Tibial nerve (tissue), 4 donors: ENCODE measurements at regions not wholly inside any gene's neighbourhood (a gene's known extent, or its start where the extent isn't known, plus 50 kb on each side); places are given as distances from the start of the nearest gene placed in this dataset.
"Not testable (repeated sequence)": the region's sequence is repeated elsewhere in the genome, so short reads cannot be mapped to it uniquely, and the experiment has no call there.

Experiments used
- DNase-seq, 2 donors: peaks; one replicate each; pipeline ENCODE4 v3.0.0-alpha.2; 2019; ENCODE audit warnings: low spot score in 2 of 2
- H3K27ac ChIP-seq, 4 donors: fragments of 200-600 bp; sonication (generic) in 3 of 4; one replicate each; pipeline ENCODE4 v1.5.1; 2017 to 2019; ENCODE audit warnings: mild to moderate bottlenecking in 1 of 4
- H3K27me3 ChIP-seq, 2 donors: fragments of 200-600 bp; sonication (generic) in 1 of 2; one replicate each; pipeline versions ENCODE4 v1.5.1 to v1.6.0; 2017 to 2019
- H3K36me3 ChIP-seq, 3 donors: fragments of 200-600 bp; sonication (generic); one replicate each; pipeline ENCODE4 v1.5.1; 2018 to 2019
- H3K4me1 ChIP-seq, 4 donors: fragments of 200-600 bp; sonication (generic) in 3 of 4; one replicate each; pipeline ENCODE4 v1.5.1; 2017 to 2019
- H3K4me3 ChIP-seq, 4 donors: fragments of 200-600 bp; sonication (generic) in 3 of 4; one replicate each; pipeline ENCODE4 v1.5.1; 2017 to 2019; ENCODE audit warnings: mild to moderate bottlenecking in 1 of 4, moderate library complexity in 1 of 4
- H3K9me3 ChIP-seq, 4 donors: fragments of 200-600 bp; sonication (generic) in 3 of 4; one replicate each; pipeline ENCODE4 v1.5.1; 2017 to 2019
- CTCF ChIP-seq, 5 experiments: fragments of 200-600 bp in 3 of 5; fragments of 450-650 bp in 2 of 5; sonication (generic) in 3 of 5; IDR thresholded peaks; one replicate each; pipeline ENCODE4 v1.5.1; 2016 to 2019; ENCODE audit warnings: antibody characterized with exemption in 5 of 5, mild to moderate bottlenecking in 3 of 5, moderate library complexity in 2 of 5
- EP300 ChIP-seq, 2 donors: sonication (generic); formaldehyde crosslinking; IDR thresholded peaks; one replicate each; pipeline ENCODE4 v1.6.1; 2017; ENCODE audit warnings: antibody characterized with exemption in 2 of 2, mild to moderate bottlenecking in 1 of 2
- POLR2A ChIP-seq, 2 donors: fragments of 450-650 bp; IDR thresholded peaks; one replicate each; pipeline ENCODE4 v1.6.1; 2017; ENCODE audit warnings: antibody characterized with exemption in 2 of 2, mild to moderate bottlenecking in 2 of 2, moderate library complexity in 2 of 2
- WGBS, 2 donors: methylation state at CpG; one replicate each; pipeline ENCODE4 v1.1.5; 2018; 5-methylcytosine and 5-hydroxymethylcytosine counted together

- Histone ChIP-seq H3K36me3 (no peaks in the 10 kb centered on the region), H3K27me3 (no peaks in the 10 kb centered on the region), H3K9me3 (peaks cover 0 to 16% (median 3%) of the 10 kb centered on the region in 4 donors), H3K27ac (no peak overlapping the region), H3K4me1 (peaks cover 0 to 5% (median 0%) of the 10 kb centered on the region in 4 donors), H3K4me3 (no peak overlapping the region)
- TF ChIP-seq CTCF (IDR thresholded peaks at IDR 0.05) (no peak), EP300 (IDR thresholded peaks at IDR 0.05) (no peak), POLR2A (IDR thresholded peaks at IDR 0.05) (no peak)
- DNase-seq, result no peak
These were observed 91.3 kb downstream of the ZNF467 start for GRCh38 chr7:149682038-149682437.

GRCh38 chr7:149681274-149681673, 92.1 kb downstream of the ZNF467 start:
- Histone ChIP-seq H3K9me3 (peaks cover 0 to 16% (median 3%) of the 10 kb centered on the region in 4 donors), H3K4me3 (no peak overlapping the region), H3K36me3 (no peaks in the 10 kb centered on the region), H3K27ac (no peak overlapping the region), H3K27me3 (no peaks in the 10 kb centered on the region), H3K4me1 (peaks cover 0 to 5% (median 0%) of the 10 kb centered on the region in 4 donors)
- WGBS, 2 donors, result 25 to 27% methylated on average over 1 of the region's 1 CpG
- no peak for DNase-seq
- TF ChIP-seq CTCF (IDR thresholded peaks at IDR 0.05), result no peak
- no peak for TF ChIP-seq POLR2A (IDR thresholded peaks at IDR 0.05)
- TF ChIP-seq EP300 (IDR thresholded peaks at IDR 0.05), result no peak

- 35 to 47% methylated on average over 2 of the region's 2 CpGs for WGBS, 2 donors
- H3K9me3 ChIP-seq, result peaks cover 0 to 16% (median 3%) of the 10 kb centered on the region in 4 donors
- no peak for DNase-seq
These were observed 92.9 kb downstream of the ZNF467 start for GRCh38 chr7:149680331-149681025.

GRCh38 chr7:149674728-149675385, 98.5 kb downstream of the ZNF467 start:
- not testable (repeated sequence) for H3K36me3 ChIP-seq, H3K4me3 ChIP-seq, DNase-seq, H3K4me1 ChIP-seq, H3K27me3 ChIP-seq, H3K9me3 ChIP-seq, H3K27ac ChIP-seq
- WGBS, 2 donors, result 75 to 77% methylated on average over 10 of the region's 10 CpGs

More at GRCh38 chr7:149680331-149681025, 92.9 kb downstream of the ZNF467 start:
- Histone ChIP-seq H3K27me3 (no peaks in the 10 kb centered on the region), H3K27ac (no peak overlapping the region), H3K36me3 (no peaks in the 10 kb centered on the region), H3K4me3 (no peak overlapping the region), H3K4me1 (peaks cover 0 to 5% (median 0%) of the 10 kb centered on the region in 4 donors)
- no peak for TF ChIP-seq CTCF (IDR thresholded peaks at IDR 0.05)
- no peak for TF ChIP-seq EP300 (IDR thresholded peaks at IDR 0.05)
- TF ChIP-seq POLR2A (IDR thresholded peaks at IDR 0.05), result no peak

GRCh38 chr7:149673006-149673405, 100.4 kb downstream of the ZNF467 start:
- peaks cover 0 to 2% of the 10 kb centered on the region in 2 donors for H3K27me3 ChIP-seq
- TF ChIP-seq POLR2A (IDR thresholded peaks at IDR 0.05), result no peak
- TF ChIP-seq EP300 (IDR thresholded peaks at IDR 0.05), result no peak
- no peak for TF ChIP-seq CTCF (IDR thresholded peaks at IDR 0.05)
- no peak overlapping the region for H3K27ac ChIP-seq
- peaks cover 0 to 9% (median 7%) of the 10 kb centered on the region in 4 donors for H3K4me1 ChIP-seq
- WGBS, 2 donors, result 91% methylated on average over 5 of the region's 5 CpGs
- H3K36me3 ChIP-seq, result no peaks in the 10 kb centered on the region
- H3K4me3 ChIP-seq, result no peak overlapping the region
- DNase-seq, result no peak
- no peaks in the 10 kb centered on the region for H3K9me3 ChIP-seq
